Activated B cell treated with CpG ODN at 0.5 μM for 24 hours (primary cell): ENCODE measurements at regions not wholly inside any gene's neighbourhood (a gene's known extent, or its start where the extent isn't known, plus 50 kb on each side); places are given as distances from the start of the nearest gene placed in this dataset.

Source experiments
- ATAC-seq: fragments of 200-7000 bp; cut with Tn5 transposase; one replicate; pipeline ENCODE4 v1.10.0; 2021; ENCODE audit warnings: low read depth, mild to moderate bottlenecking, moderate library complexity
- CTCF ChIA-PET: fragments of 350-600 bp; sonication (Branson Sonifier 250); formaldehyde crosslinking; loops from one replicate; lab custom pipeline; 2021; ENCODE audit warnings: antibody characterized with exemption; lab: Charles Lee
- POLR2A ChIA-PET: fragments of 350-600 bp; sonication (Branson Sonifier 250); formaldehyde crosslinking; loops from one replicate; lab custom pipeline; 2021; ENCODE audit warnings: antibody characterized with exemption; lab: Charles Lee
- DNase-seq: peaks from one replicate; pipeline ENCODE4 v3.0.0; 2022
- H3K27ac Mint-ChIP-seq: one replicate; pipeline ENCODE4 v1.8.0; 2020; ENCODE audit warnings: mixed read lengths
- H3K27me3 Mint-ChIP-seq: one replicate; pipeline ENCODE4 v1.8.0; 2021; ENCODE audit warnings: mixed read lengths
- H3K36me3 Mint-ChIP-seq: one replicate; pipeline ENCODE4 v1.8.0; 2021; ENCODE audit warnings: low read depth, mixed read lengths
- H3K4me1 Mint-ChIP-seq: one replicate; pipeline ENCODE4 v1.8.0; 2021; ENCODE audit warnings: mixed read lengths
- H3K4me3 Mint-ChIP-seq: one replicate; pipeline ENCODE4 v1.8.0; 2020; ENCODE audit warnings: mild to moderate bottlenecking, mixed read lengths
- H3K9me3 Mint-ChIP-seq: one replicate; pipeline ENCODE4 v1.8.0; 2020; ENCODE audit warnings: mixed read lengths
- CTCF ChIP-seq: fragments of 200-600 bp; IDR thresholded peaks from one replicate; pipeline ENCODE4 v1.8.0; 2022; ENCODE audit warnings: antibody characterized with exemption, mild to moderate bottlenecking
- intact Hi-C: fragments of 100-400 bp; cut with micrococcal nuclease; formaldehyde crosslinking; loops from one replicate; pipeline ENCODE4 v1.15.1; 2024

GRCh38 chr2:234179031-234179363 lies 128.5 kb downstream of the SPP2 start:
- DNase-seq (no peak), ATAC-seq (no peak)
- CTCF ChIA-PET, result no interaction called here
- Mint-ChIP-seq H3K9me3 (no peaks in the 10 kb centered on the region), H3K4me3 (no peak overlapping the region), H3K36me3 (no peaks in the 10 kb centered on the region), H3K27ac (no peak overlapping the region), H3K4me1 (no peaks in the 10 kb centered on the region), H3K27me3 (peaks cover 30% of the 10 kb centered on the region)
- no peak for TF ChIP-seq CTCF
- intact Hi-C loops, result no loop called here
- POLR2A ChIA-PET, result interaction anchor here (0.6 kb wide), 1 partner anchor 9 kb away, joined by 4 read pairs; no protein-coding TSS in a partner anchor

- no peak for TF ChIP-seq CTCF
- no peaks in the 10 kb centered on the region for H3K4me1 Mint-ChIP-seq
- ATAC-seq (no peak), DNase-seq (no peak)
- intact Hi-C loops, result no loop called here
- no peak overlapping the region for H3K4me3 Mint-ChIP-seq
- no peaks in the 10 kb centered on the region for H3K9me3 Mint-ChIP-seq
- H3K27me3 Mint-ChIP-seq, result peaks cover 28% of the 10 kb centered on the region
- ChIA-PET CTCF (no interaction called here), POLR2A (interaction anchor here (0.6 kb wide), 1 partner anchor 8 kb away, joined by 4 read pairs; no protein-coding TSS in a partner anchor)
- no peaks in the 10 kb centered on the region for H3K36me3 Mint-ChIP-seq
- no peak overlapping the region for H3K27ac Mint-ChIP-seq
Measured at GRCh38 chr2:234178330-234179030, 128.0 kb downstream of the SPP2 start.

GRCh38 chr2:234175649-234176048 lies 125.1 kb downstream of the SPP2 start:
- ATAC-seq (no peak), DNase-seq (no peak)
- intact Hi-C loops, result no loop called here
- H3K36me3 Mint-ChIP-seq, result no peaks in the 10 kb centered on the region
- no peak overlapping the region for H3K27ac Mint-ChIP-seq
- ChIA-PET POLR2A (no interaction called here), CTCF (no interaction called here)
- no peaks in the 10 kb centered on the region for H3K4me1 Mint-ChIP-seq
- H3K27me3 Mint-ChIP-seq, result peaks cover 19% of the 10 kb centered on the region
- H3K4me3 Mint-ChIP-seq, result no peak overlapping the region
- TF ChIP-seq CTCF, result no peak
- H3K9me3 Mint-ChIP-seq, result no peaks in the 10 kb centered on the region

- intact Hi-C loops, result no loop called here
- CTCF ChIA-PET, result no interaction called here
Measured at GRCh38 chr2:234174742-234175141, 124.2 kb downstream of the SPP2 start.

GRCh38 chr2:234172532-234172931 lies 122.0 kb downstream of the SPP2 start:
- no peak for ATAC-seq
- intact Hi-C loops, result no loop called here
- Mint-ChIP-seq H3K27ac (no peak overlapping the region), H3K9me3 (no peaks in the 10 kb centered on the region), H3K27me3 (peaks cover 10% of the 10 kb centered on the region), H3K4me3 (no peak overlapping the region), H3K4me1 (no peaks in the 10 kb centered on the region), H3K36me3 (no peaks in the 10 kb centered on the region)
- DNase-seq, result no peak
- no peak for TF ChIP-seq CTCF
- POLR2A ChIA-PET, result no interaction called here
- CTCF ChIA-PET, result no interaction called here

More at GRCh38 chr2:234174742-234175141, 124.2 kb downstream of the SPP2 start:
- DNase-seq (no peak), ATAC-seq (no peak)
- Mint-ChIP-seq H3K4me3 (no peak overlapping the region), H3K9me3 (no peaks in the 10 kb centered on the region), H3K27ac (no peak overlapping the region), H3K36me3 (no peaks in the 10 kb centered on the region), H3K4me1 (no peaks in the 10 kb centered on the region), H3K27me3 (peaks cover 16% of the 10 kb centered on the region)
- no peak for TF ChIP-seq CTCF
- POLR2A ChIA-PET, result interaction anchor here (0.7 kb wide), 1 partner anchor 99 kb away, joined by 4 read pairs; no protein-coding TSS in a partner anchor
